ENCODE measurements at regions not wholly inside any gene's neighbourhood (a gene's known extent, or its start where the extent isn't known, plus 50 kb on each side); places are given as distances from the start of the nearest gene placed in this dataset.

DNA sequence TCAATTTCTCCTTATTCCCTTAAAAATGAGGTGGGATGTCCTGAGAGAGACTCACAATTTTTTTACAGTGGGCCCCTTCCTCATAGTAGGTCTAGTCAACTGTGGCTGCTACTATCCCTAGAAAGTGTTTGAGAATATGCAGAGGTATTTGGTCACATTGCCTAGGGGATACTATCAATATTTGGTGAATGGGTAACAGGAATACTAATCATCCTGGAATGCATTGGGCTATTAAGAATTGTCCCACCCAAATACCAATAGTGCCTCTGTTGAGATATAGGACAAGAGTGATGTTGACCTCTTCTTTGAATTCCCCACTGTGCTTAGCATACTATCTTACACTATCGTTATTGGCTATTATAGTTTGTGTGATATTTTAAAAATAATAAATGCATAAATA lies 389.4 kb downstream of the DIPK2A start:
- in situ Hi-C loops (cut with HindIII; ENCODE audit: low sequenced_read_pairs) = no loop called here

DNA sequence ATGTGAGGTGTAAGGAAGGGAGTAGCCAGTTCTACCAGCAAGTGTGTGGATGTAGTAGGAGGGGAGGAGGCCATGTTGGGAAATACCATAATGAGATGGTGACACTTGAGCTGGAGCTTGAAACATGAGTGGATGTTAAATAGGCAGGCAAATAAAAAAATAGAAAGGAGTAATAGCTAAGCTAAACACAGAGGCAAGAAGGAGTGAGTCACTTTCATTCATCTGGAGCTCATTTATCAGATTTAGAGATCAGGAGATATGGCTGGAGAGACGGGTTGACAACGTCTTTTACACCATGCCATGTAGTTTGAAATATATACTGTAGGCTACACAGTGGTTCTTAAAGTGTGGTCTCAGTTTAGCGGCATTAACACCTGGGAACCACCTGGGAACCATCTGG lies 390.5 kb downstream of the DIPK2A start:
- in situ Hi-C loops (cut with HindIII; ENCODE audit: low sequenced_read_pairs) = no loop called here

GRCh38 chr3:144363856-144364255 lies 392.2 kb downstream of the DIPK2A start:
- in situ Hi-C loops (cut with HindIII; ENCODE audit: low sequenced_read_pairs) = no loop called here

GRCh38 chr3:144364737-144365136 lies 393.1 kb downstream of the DIPK2A start:
- in situ Hi-C loops (cut with HindIII; ENCODE audit: low sequenced_read_pairs) = no loop called here

- in situ Hi-C loops (cut with HindIII; ENCODE audit: low sequenced_read_pairs) = no loop called here
Measured at GRCh38 chr3:144369129-144369879, 397.7 kb downstream of the DIPK2A start.

GRCh38 chr3:144375088-144375487 lies 403.5 kb downstream of the DIPK2A start:
- in situ Hi-C loops (cut with HindIII; ENCODE audit: low sequenced_read_pairs) = no loop called here

DNA sequence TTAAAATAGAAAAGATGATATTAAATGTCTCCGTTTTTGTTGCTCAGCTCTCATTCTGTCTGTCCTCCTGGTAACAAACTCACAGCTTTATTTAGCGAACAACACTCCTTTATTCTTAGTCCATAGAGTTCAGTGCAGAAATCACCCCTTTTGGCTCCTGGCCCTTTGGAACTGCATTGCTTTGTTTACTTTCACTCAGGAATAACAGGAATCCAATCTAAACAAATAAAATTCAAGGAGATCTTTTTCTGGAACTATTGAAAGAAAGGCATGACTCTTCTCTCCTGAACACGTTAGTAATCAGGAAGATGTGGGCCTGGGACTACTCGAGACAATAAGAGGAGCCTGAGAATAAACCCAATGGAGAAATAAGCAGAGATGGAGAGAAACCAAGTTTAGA lies 409.2 kb downstream of the DIPK2A start:
- in situ Hi-C loops (cut with HindIII; ENCODE audit: low sequenced_read_pairs) = no loop called here

- in situ Hi-C loops (cut with HindIII; ENCODE audit: low sequenced_read_pairs) = no loop called here
Measured at GRCh38 chr3:144381607-144382006, 410.0 kb downstream of the DIPK2A start.

DNA sequence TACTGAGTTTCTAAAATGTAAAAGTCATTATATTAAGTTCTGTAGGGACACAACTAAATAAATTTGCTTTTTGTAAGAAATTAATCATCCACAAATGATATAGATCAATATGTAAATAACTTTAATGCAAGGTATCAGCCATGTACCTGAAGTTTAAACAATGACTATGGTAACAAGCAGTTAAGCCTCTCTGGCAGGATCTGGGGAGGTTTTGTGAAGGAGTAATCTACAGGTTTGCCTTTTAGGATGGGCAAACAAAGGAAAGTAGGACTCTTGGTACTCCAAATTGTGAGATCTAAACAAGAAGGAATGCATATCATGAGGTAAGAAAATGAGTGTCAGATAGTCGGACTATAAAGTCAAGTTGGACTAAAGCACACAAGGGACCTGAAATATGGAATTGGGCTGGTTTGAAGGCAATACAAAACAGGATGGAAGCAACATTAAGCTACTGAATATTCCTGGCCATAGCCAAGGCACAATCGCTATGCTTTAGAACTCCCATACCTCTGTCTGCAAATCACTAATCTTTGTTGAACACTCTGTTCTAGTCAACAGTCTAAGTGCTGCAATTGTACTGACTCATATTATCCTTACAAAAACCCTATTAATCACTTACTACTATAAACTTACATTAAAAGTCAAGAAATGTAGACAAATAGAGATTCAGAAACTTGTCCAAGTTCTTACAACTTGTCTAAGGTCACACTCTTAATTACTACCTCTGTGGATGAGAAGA lies 412.8 kb downstream of the DIPK2A start:
- in situ Hi-C loops (cut with HindIII; ENCODE audit: low sequenced_read_pairs) = no loop called here

- in situ Hi-C loops (cut with HindIII; ENCODE audit: low sequenced_read_pairs) = no loop called here
Measured at GRCh38 chr3:144390786-144391185, 419.2 kb downstream of the DIPK2A start.

- in situ Hi-C loops (cut with HindIII; ENCODE audit: low sequenced_read_pairs) = no loop called here
Measured at GRCh38 chr3:144391236-144391635, 419.6 kb downstream of the DIPK2A start.

DNA sequence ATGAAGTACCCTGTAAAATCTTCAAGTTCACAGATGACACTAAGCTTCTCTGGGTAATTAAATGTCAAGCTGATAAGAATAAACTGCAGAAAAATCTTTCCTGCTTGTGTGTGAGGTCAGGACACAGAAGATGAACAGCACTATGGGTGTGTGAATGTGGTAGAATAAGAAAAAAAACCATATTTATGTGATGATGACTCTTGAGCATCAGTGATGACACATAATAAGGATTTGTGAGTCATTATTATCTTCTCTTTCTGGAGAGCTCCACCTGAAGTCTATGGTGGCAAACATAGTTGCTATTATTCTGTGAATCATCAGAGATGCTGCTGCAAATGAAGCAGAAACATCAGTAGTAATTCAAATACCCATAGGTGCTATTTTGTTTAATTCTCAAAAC lies 422.4 kb downstream of the DIPK2A start:
- in situ Hi-C loops (cut with HindIII; ENCODE audit: low sequenced_read_pairs) = no loop called here

DNA sequence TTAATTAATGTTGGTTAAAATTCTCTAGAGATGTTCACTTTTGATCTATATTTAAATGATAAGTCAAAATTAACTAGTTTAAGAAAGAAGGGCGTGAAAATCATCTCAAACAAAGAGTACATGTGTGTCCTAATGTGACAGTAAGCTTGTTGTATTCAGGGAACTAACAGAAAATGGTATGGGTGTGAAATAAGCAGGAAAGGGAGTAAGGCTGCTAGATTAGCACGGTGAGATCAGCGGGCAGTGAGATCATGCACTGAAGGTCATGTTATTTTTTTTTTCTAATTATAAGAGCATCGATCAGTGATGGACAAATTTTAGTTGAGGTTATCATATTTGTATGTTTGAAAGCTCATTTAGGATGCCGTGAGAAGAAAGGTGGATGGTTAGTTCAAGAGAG lies 430.8 kb downstream of the DIPK2A start:
- in situ Hi-C loops (cut with HindIII; ENCODE audit: low sequenced_read_pairs) = no loop called here

DNA sequence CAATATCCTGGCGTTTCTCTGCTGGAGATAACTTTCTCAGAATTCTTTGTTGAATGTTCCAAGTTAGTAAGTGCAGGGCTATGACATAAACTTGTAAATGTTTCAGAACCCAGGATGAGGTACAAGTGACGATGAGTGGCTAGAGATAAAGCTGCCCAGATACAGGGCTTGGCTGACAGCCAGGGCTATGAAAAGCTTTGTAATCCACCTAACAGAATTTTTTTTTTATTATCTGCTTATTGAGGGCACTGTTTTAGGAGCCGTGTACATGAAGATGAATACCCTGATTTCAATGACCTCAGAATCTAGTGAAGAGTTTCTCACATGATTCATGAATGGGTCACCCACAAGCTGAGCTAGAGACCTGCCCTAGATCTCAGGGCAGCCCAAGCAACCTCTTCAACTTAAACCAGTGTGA lies 431.4 kb downstream of the DIPK2A start:
- in situ Hi-C loops (cut with HindIII; ENCODE audit: low sequenced_read_pairs) = no loop called here

DNA sequence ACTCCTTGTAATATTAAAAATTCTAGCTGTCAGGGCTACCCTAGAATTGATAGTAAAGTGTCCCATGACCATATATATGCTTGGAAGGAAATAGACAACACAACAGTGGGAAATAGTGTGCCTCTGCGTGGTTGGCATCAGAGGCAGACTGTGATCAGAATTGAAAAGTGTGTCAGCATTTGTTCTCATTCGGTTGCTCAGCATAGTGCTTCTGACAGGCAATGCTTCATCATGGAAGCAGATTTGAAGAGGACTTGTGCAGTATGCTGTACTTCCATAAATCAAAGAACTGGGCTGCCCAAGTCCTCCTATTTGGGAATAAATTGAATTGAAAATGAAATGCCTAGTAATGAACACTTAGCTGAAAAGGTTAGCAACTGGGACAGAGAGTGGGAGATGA lies 435.7 kb downstream of the DIPK2A start:
- in situ Hi-C loops (cut with HindIII; ENCODE audit: low sequenced_read_pairs) = no loop called here

GRCh38 chr3:144409319-144409718 lies 437.7 kb downstream of the DIPK2A start:
- in situ Hi-C loops (cut with HindIII; ENCODE audit: low sequenced_read_pairs) = no loop called here

DNA sequence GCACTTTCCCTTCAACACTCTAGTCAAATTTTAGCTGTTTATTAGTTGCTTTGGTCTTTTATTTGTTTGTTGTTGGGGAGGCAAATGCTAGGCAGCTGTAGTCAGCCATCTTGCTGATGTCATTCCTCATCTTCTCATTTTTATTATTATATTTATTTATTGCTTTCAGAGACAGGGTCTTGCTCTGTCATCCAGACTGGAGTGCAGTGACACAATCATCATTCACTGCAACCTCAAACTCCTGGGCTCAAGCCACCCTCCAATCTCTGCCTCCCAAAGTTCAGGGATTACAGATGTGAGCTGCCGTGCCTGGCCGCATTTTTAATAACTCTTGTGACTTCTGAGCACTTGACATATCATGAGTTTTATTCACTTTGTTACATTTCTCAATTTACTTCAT lies 441.4 kb downstream of the DIPK2A start:
- in situ Hi-C loops (cut with HindIII; ENCODE audit: low sequenced_read_pairs) = no loop called here

DNA sequence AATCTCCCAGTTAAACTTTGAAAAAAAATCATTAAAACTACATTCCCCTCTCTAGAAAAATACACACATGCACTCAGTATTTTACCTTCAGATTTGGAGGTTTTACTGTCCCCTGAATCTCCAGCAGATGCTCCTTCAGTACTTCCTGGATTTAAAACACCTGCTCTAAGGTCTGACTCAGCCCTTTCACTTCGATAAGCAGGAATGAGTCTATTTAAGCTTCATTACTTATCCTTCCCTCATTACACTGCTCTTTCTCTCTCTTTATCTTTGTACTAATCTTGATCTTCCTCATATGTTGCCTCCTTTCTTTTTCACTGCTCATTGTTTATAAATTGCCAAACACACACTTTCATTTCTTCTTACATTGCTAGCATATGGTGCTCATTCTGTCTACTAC lies 443.9 kb downstream of the DIPK2A start:
- in situ Hi-C loops (cut with HindIII; ENCODE audit: low sequenced_read_pairs) = no loop called here

DNA sequence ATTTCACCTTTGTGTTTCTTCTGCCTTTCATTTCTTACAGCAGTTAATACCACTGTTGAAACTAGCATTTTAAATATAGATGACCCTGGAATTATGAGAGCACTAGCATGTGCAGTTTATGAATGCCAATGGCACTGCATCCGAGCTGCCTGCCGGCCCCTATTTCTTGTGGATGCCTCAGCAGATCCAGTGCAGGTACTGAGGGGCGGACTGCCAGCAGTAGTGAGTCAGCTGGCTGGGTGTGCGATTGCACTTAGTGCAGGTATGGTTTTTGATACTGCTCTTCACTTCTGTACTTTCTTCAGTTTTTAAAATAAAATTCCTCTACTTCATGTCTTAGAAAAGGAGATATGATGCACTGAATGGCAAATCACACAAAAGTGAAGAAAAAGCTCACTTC lies 453.0 kb downstream of the DIPK2A start:
- in situ Hi-C loops (cut with HindIII; ENCODE audit: low sequenced_read_pairs) = no loop called here

- in situ Hi-C loops (cut with HindIII; ENCODE audit: low sequenced_read_pairs) = no loop called here
Measured at GRCh38 chr3:144426366-144426765, 454.7 kb downstream of the DIPK2A start.

- in situ Hi-C loops (cut with HindIII; ENCODE audit: low sequenced_read_pairs) = no loop called here
Measured at GRCh38 chr3:144426967-144427366, 455.3 kb downstream of the DIPK2A start.

- in situ Hi-C loops (cut with HindIII; ENCODE audit: low sequenced_read_pairs) = no loop called here
Measured at GRCh38 chr3:144429719-144430121, 458.1 kb downstream of the DIPK2A start.
